SKM-1 treated with dmso at 0.1 percent for 144 hours (cell line): ENCODE measurements at regions not wholly inside any gene's neighbourhood (a gene's known extent, or its start where the extent isn't known, plus 50 kb on each side); places are given as distances from the start of the nearest gene placed in this dataset.

Source experiments
- DNase-seq: peaks from one replicate; lab custom pipeline; 2025; ENCODE audit not compliant: unreplicated experiment; lab: John Stamatoyannopoulos, UW

GRCh38 chr6:111984516-111985201, 69.2 kb upstream of the CCN6 start:
- no peak for DNase-seq

GRCh38 chr6:111985202-111985731, 68.6 kb upstream of the CCN6 start:
- no peak for DNase-seq

GRCh38 chr6:111986651-111987050, 67.3 kb upstream of the CCN6 start:
- DNase-seq = no peak

- DNase-seq = no peak
Observed at GRCh38 chr6:111987295-111987694, 66.6 kb upstream of the CCN6 start.

GRCh38 chr6:111988926-111989325, 65.0 kb upstream of the CCN6 start:
- no peak for DNase-seq

- no peak for DNase-seq
Observed at GRCh38 chr6:111989743-111990142, 64.2 kb upstream of the CCN6 start.

GRCh38 chr6:111990214-111990613, 63.7 kb upstream of the CCN6 start:
- DNase-seq = no peak

- DNase-seq = no peak
Observed at GRCh38 chr6:111992851-111993250, 61.1 kb upstream of the CCN6 start.

- DNase-seq = no peak
Observed at GRCh38 chr6:111993342-111993741, 60.6 kb upstream of the CCN6 start.

GRCh38 chr6:111994791-111995190, 59.1 kb upstream of the CCN6 start:
- no peak for DNase-seq

- no peak for DNase-seq
Observed at GRCh38 chr6:111995404-111995803, 58.5 kb upstream of the CCN6 start.

- no peak for DNase-seq
Observed at GRCh38 chr6:111996144-111996865, 57.6 kb upstream of the CCN6 start.

GRCh38 chr6:111997078-111997852, 56.6 kb upstream of the CCN6 start:
- peak; percentile 62 for DNase-seq

GRCh38 chr6:111997853-111998208, 56.1 kb upstream of the CCN6 start:
- DNase-seq = no peak

GRCh38 chr6:112002307-112002706, 51.6 kb upstream of the CCN6 start:
- no peak for DNase-seq
